ENCODE measurements at regions not wholly inside any gene's neighbourhood (a gene's known extent, or its start where the extent isn't known, plus 50 kb on each side); places are given as distances from the start of the nearest gene placed in this dataset.
A peak's percentile ranks its signal among the peaks of the same experiment; 100 is the strongest.
"Not testable (repeated sequence)": the region's sequence is repeated elsewhere in the genome, so short reads cannot be mapped to it uniquely, and the experiment has no call there.

DNA sequence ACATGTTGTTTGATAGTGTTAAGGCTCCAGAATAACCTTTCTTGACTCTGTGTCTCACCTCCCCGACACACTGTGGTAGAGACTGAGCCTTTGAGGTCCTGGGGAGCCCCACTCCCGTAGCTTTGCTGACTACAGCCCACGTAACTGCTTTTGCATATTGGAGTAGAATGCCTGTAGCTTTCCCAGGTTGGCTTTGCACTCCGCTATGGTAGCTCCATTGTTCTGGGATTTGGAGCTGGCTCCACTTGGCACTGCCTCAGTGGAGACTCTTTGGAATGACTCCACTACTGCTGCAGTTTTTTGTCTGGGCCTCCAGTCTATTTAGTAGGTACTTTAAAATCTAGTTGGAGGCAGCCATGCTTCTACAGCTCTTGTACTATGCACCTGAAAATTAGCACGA lies 56.2 kb upstream of the ANXA1 start:
- Histone ChIP-seq H3K27ac (ENCODE audit: low read length) (no peak overlapping the region), H3K36me3 (ENCODE audit: control insufficient read depth in 1 of 2, insufficient read depth in 2 of 2, low read length in 2 of 2) (no peaks in the 10 kb centered on the region), H3K27me3 (ENCODE audit: low read depth, low read length) (no peaks in the 10 kb centered on the region), H3K4me1 (ENCODE audit: control insufficient read depth in 1 of 2, insufficient read depth in 2 of 2, low read length in 2 of 2) (peaks cover 0 to 5% of the 10 kb centered on the region in 2 donors), H3K9me3 (ENCODE audit: control insufficient read depth in 1 of 2, low read length in 2 of 2) (no peaks in the 10 kb centered on the region), H3K4me3 (ENCODE audit: low read depth in 1 of 2, low read length in 2 of 2) (no peak overlapping the region)

- Histone ChIP-seq H3K36me3 (ENCODE audit: control insufficient read depth in 1 of 2, insufficient read depth in 2 of 2, low read length in 2 of 2) (no peaks in the 10 kb centered on the region), H3K9me3 (ENCODE audit: control insufficient read depth in 1 of 2, low read length in 2 of 2) (no peaks in the 10 kb centered on the region), H3K4me1 (ENCODE audit: control insufficient read depth in 1 of 2, insufficient read depth in 2 of 2, low read length in 2 of 2) (peaks cover 0 to 5% of the 10 kb centered on the region in 2 donors), H3K27me3 (ENCODE audit: low read depth, low read length) (no peaks in the 10 kb centered on the region), H3K4me3 (ENCODE audit: low read depth in 1 of 2, low read length in 2 of 2) (peak overlapping the region; percentile 12 to 36), H3K27ac (ENCODE audit: low read length) (no peak overlapping the region)
These were observed 57.8 kb upstream of the ANXA1 start for GRCh38 chr9:73093740-73094379.

DNA sequence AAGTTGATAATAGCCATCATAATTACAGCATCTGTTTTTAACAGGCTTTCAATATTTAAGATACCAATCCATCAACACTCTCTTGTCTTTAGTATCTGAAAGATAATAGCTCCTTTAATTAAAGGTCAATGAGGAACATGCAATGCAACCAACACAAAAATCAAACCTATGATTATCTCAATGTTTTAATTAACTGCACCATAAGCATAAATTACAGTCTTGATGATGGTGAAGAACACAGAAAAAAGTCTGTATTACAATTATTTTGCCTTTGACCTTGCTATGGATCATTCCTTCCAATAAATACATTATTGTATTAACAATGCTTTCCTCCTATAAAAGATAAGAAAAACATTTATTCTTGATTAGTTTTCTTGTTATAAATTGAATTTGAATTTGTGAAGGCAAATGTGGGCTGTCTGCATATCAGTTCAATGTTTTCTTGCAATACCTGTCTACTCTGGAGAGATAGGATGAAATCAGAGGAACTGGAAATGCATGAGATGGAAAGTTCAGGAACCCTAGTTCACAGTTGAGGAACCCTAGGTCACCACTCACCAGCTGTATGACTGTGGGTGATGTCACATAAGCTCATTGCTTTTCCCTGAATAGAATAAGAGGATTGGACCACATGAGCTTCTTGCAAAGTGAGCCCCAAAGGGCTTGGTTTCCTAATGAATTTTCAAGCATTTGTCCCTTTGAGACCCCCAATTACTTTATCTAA lies 58.5 kb upstream of the ANXA1 start:
- Histone ChIP-seq H3K36me3 (ENCODE audit: control insufficient read depth in 1 of 2, insufficient read depth in 2 of 2, low read length in 2 of 2) (no peaks in the 10 kb centered on the region), H3K4me1 (ENCODE audit: control insufficient read depth in 1 of 2, insufficient read depth in 2 of 2, low read length in 2 of 2) (peaks cover 0 to 5% of the 10 kb centered on the region in 2 donors), H3K27ac (ENCODE audit: low read length) (no peak overlapping the region), H3K27me3 (ENCODE audit: low read depth, low read length) (no peaks in the 10 kb centered on the region), H3K4me3 (ENCODE audit: low read depth in 1 of 2, low read length in 2 of 2) (peak overlapping the region in 1 of 2 donors; percentile 12), H3K9me3 (ENCODE audit: control insufficient read depth in 1 of 2, low read length in 2 of 2) (no peaks in the 10 kb centered on the region)

DNA sequence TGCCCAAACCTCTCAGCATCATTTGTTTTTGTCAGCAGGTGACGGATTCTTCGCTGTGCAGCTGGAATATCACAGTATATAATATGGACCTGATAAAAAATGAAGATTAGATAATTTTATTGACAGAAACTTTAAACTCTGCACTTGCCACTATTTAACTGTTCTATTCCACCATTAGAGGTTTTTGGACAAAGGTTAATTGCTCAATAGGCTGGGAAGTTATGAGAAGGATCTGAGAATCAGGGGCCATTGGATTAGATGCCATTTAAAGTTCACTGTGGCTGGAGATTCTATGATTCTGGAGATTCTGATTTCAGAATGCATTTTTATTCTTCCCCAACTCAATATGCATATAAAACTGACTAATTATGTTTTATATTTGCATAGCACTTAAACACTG lies 59.8 kb upstream of the ANXA1 start:
- Histone ChIP-seq H3K27ac (ENCODE audit: low read length) (no peak overlapping the region), H3K4me1 (ENCODE audit: control insufficient read depth in 1 of 2, insufficient read depth in 2 of 2, low read length in 2 of 2) (peaks cover 0 to 5% of the 10 kb centered on the region in 2 donors), H3K27me3 (ENCODE audit: low read depth, low read length) (no peaks in the 10 kb centered on the region), H3K4me3 (ENCODE audit: low read depth in 1 of 2, low read length in 2 of 2) (no peak overlapping the region), H3K36me3 (ENCODE audit: control insufficient read depth in 1 of 2, insufficient read depth in 2 of 2, low read length in 2 of 2) (no peaks in the 10 kb centered on the region), H3K9me3 (ENCODE audit: control insufficient read depth in 1 of 2, low read length in 2 of 2) (no peaks in the 10 kb centered on the region)

DNA sequence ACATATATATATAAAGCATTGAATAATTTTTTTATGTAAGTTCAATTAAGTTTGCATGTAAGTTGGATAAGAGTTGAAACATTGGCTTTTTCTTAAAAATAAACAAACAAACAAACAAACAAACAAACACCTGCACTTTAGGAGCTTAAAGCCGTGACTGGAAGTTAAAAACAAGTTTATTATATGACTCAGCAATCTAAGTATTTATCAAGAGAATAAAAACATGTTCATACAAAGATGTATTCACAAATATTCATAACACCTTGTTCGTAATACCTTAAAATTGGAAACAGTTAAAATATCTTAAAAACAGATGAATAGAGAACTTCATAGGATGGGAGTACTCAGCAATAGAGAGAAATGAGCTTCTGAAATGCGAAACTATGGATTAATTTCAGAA lies 61.5 kb upstream of the ANXA1 start:
- H3K36me3 ChIP-seq (ENCODE audit: control insufficient read depth in 1 of 2, insufficient read depth in 2 of 2, low read length in 2 of 2), result no peaks in the 10 kb centered on the region
- no peak overlapping the region for H3K27ac ChIP-seq (ENCODE audit: low read length)
- no peaks in the 10 kb centered on the region for H3K9me3 ChIP-seq (ENCODE audit: control insufficient read depth in 1 of 2, low read length in 2 of 2)
- no peak overlapping the region for H3K4me3 ChIP-seq (ENCODE audit: low read depth in 1 of 2, low read length in 2 of 2)
- H3K4me1 ChIP-seq (ENCODE audit: control insufficient read depth in 1 of 2, insufficient read depth in 2 of 2, low read length in 2 of 2), result peaks cover 0 to 5% of the 10 kb centered on the region in 2 donors
- no peaks in the 10 kb centered on the region for H3K27me3 ChIP-seq (ENCODE audit: low read depth, low read length)

DNA sequence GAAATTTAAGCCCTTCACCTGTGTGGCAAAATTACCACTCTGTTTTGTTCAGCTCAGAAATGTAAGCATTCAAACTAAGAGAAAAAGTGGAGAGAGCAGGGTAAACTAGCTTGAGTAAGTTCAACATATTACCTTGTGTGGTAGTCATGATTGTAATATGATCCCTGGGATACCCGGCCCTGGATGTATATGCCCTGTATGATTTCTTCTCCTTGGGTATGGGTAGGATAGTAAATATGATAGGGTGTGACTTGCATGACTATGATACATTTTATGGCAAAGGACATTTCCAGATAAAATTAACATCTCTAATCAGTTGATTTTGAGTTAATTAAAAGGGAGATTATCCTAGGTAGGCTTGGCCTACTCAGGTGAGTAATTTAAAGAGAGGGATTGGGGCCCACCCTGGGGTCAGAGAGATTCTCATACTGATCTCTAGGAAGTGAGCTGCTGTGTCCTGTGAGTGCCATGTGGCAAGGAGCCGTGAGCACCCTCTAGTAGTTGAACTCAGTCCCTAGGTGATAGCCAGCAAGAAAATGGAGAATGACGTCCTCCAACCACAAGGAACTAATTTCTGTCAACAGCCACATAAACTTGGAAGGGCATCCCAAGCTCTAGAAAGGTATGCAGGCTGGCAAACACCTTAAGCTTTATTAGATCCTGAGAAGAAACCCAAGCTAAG lies 62.2 kb upstream of the ANXA1 start:
- H3K27me3 ChIP-seq (ENCODE audit: low read depth, low read length), result no peaks in the 10 kb centered on the region
- H3K4me3 ChIP-seq (ENCODE audit: low read depth in 1 of 2, low read length in 2 of 2), result no peak overlapping the region
- peaks cover 0 to 5% of the 10 kb centered on the region in 2 donors for H3K4me1 ChIP-seq (ENCODE audit: control insufficient read depth in 1 of 2, insufficient read depth in 2 of 2, low read length in 2 of 2)
- H3K27ac ChIP-seq (ENCODE audit: low read length), result no peak overlapping the region
- H3K36me3 ChIP-seq (ENCODE audit: control insufficient read depth in 1 of 2, insufficient read depth in 2 of 2, low read length in 2 of 2), result no peaks in the 10 kb centered on the region
- no peaks in the 10 kb centered on the region for H3K9me3 ChIP-seq (ENCODE audit: control insufficient read depth in 1 of 2, low read length in 2 of 2)

DNA sequence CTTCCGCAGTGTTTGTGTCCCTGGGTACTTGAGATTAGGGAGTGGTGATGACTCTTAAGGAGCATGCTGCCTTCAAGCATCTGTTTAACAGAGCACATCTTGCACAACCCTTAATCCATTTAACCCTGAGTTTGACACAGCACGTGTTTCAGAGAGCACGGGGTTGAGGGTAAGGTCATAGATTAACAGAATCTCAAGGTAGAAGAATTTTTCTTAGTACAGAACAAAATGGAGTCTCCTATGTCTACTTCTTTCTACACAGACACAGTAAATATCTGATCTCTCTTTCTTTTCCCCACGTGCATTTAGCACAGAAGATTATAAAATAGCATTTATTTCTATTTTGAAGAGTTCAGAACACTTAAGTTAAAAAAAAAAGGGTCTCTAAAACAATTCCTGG lies 63.8 kb upstream of the ANXA1 start:
- not testable (repeated sequence) for H3K27ac ChIP-seq (ENCODE audit: low read length); H3K4me3 ChIP-seq (ENCODE audit: low read depth in 1 of 2, low read length in 2 of 2); H3K36me3 ChIP-seq (ENCODE audit: control insufficient read depth in 1 of 2, insufficient read depth in 2 of 2, low read length in 2 of 2); H3K4me1 ChIP-seq (ENCODE audit: control insufficient read depth in 1 of 2, insufficient read depth in 2 of 2, low read length in 2 of 2); H3K27me3 ChIP-seq (ENCODE audit: low read depth, low read length); H3K9me3 ChIP-seq (ENCODE audit: control insufficient read depth in 1 of 2, low read length in 2 of 2)

DNA sequence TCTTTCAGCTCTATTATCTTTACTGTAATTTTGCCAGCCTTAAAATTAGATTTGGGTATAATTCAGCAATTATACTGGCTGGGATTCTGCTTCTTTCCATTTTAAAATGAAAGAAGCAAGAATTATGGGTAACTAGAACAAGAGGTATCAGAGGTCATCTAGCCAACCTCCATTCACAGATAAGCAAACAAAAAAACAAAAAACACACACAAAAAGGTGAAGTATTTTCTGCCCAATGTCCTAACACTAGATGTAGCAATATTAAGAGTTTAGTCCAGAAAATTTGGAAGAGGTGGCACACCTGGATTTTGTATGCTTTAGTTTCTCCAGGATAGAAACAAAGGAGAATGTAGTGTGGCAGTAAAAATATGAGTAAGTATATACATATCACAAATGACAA lies 68.1 kb upstream of the ANXA1 start:
- Histone ChIP-seq H3K27me3 (ENCODE audit: low read depth, low read length) (no peaks in the 10 kb centered on the region), H3K27ac (ENCODE audit: low read length) (no peak overlapping the region), H3K4me1 (ENCODE audit: control insufficient read depth in 1 of 2, insufficient read depth in 2 of 2, low read length in 2 of 2) (peaks cover 0 to 12% of the 10 kb centered on the region in 2 donors), H3K4me3 (ENCODE audit: low read depth in 1 of 2, low read length in 2 of 2) (no peak overlapping the region), H3K36me3 (ENCODE audit: control insufficient read depth in 1 of 2, insufficient read depth in 2 of 2, low read length in 2 of 2) (no peaks in the 10 kb centered on the region), H3K9me3 (ENCODE audit: control insufficient read depth in 1 of 2, low read length in 2 of 2) (no peaks in the 10 kb centered on the region)

- Histone ChIP-seq H3K27ac (ENCODE audit: low read length) (no peak overlapping the region), H3K27me3 (ENCODE audit: low read depth, low read length) (no peaks in the 10 kb centered on the region), H3K9me3 (ENCODE audit: control insufficient read depth in 1 of 2, low read length in 2 of 2) (no peaks in the 10 kb centered on the region), H3K4me1 (ENCODE audit: control insufficient read depth in 1 of 2, insufficient read depth in 2 of 2, low read length in 2 of 2) (peaks cover 0 to 21% of the 10 kb centered on the region in 2 donors), H3K4me3 (ENCODE audit: low read depth in 1 of 2, low read length in 2 of 2) (no peak overlapping the region), H3K36me3 (ENCODE audit: control insufficient read depth in 1 of 2, insufficient read depth in 2 of 2, low read length in 2 of 2) (no peaks in the 10 kb centered on the region)
These were observed 69.5 kb upstream of the ANXA1 start for GRCh38 chr9:73081979-73082657.

DNA sequence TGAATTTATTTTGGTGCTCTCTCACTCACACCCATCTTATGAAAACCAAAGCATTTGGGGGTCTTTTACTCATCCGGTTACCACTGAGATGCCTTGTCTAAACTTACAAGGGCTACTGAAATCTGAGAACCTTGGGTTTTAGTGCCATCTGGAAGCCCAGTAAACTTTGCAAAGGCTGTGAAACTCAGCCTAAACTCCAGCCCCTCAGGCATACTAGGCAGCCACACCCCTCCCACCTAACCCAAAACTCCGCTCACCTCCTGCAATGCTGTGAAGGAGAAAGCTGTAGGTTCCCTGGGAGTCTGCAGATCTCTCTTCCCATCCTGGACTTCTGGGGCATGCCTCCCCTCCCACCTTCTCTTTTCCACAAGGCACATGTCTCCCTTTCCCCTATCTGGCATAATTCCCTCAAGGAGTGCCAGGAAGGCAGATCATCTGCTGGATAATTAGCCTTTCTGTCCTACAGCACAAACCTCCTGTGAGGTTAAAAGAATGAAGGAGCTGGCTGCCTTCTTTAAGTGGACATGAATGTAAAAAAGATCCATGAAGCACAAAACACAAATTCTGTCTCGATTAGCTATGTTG lies 71.5 kb upstream of the ANXA1 start:
- Histone ChIP-seq H3K4me1 (ENCODE audit: control insufficient read depth in 1 of 2, insufficient read depth in 2 of 2, low read length in 2 of 2) (peaks cover 0 to 21% of the 10 kb centered on the region in 2 donors), H3K27me3 (ENCODE audit: low read depth, low read length) (no peaks in the 10 kb centered on the region), H3K27ac (ENCODE audit: low read length) (no peak overlapping the region), H3K36me3 (ENCODE audit: control insufficient read depth in 1 of 2, insufficient read depth in 2 of 2, low read length in 2 of 2) (no peaks in the 10 kb centered on the region), H3K4me3 (ENCODE audit: low read depth in 1 of 2, low read length in 2 of 2) (no peak overlapping the region), H3K9me3 (ENCODE audit: control insufficient read depth in 1 of 2, low read length in 2 of 2) (no peaks in the 10 kb centered on the region)

DNA sequence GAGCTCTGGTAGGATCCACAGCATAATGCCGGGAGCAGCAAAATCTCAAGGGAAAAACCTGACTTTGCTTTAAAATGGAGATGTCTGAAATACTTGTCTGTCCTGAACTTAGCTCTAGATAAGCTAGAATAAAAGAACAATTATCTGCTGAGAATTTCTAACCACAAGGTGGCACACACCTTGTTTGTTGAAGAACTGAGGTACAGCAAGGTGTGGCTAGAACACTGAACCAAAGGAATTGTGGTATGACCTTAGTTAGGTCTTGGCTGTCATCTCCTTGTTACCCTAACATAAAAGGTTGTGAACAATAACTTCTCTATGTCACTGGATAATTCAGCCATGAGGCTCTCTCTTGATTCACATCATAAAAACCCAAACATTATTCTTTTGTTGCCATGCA lies 72.3 kb upstream of the ANXA1 start:
- Histone ChIP-seq H3K4me3 (ENCODE audit: low read depth in 1 of 2, low read length in 2 of 2) (no peak overlapping the region), H3K27me3 (ENCODE audit: low read depth, low read length) (no peaks in the 10 kb centered on the region), H3K36me3 (ENCODE audit: control insufficient read depth in 1 of 2, insufficient read depth in 2 of 2, low read length in 2 of 2) (no peaks in the 10 kb centered on the region), H3K27ac (ENCODE audit: low read length) (no peak overlapping the region), H3K9me3 (ENCODE audit: control insufficient read depth in 1 of 2, low read length in 2 of 2) (no peaks in the 10 kb centered on the region), H3K4me1 (ENCODE audit: control insufficient read depth in 1 of 2, insufficient read depth in 2 of 2, low read length in 2 of 2) (peaks cover 0 to 22% of the 10 kb centered on the region in 2 donors)
